ENCODE measurements at regions not wholly inside any gene's neighbourhood (a gene's known extent, or its start where the extent isn't known, plus 50 kb on each side); places are given as distances from the start of the nearest gene placed in this dataset.
A peak's percentile ranks its signal among the peaks of the same experiment; 100 is the strongest.

GRCh38 chr1:221203224-221204054 is 324.2 kb downstream of the HLX start:
- Histone ChIP-seq H3K9me3 (ENCODE audit: control extremely low read depth in 1 of 3, control insufficient read depth in 2 of 3, insufficient read depth in 1 of 3, low read length in 2 of 3) (no peaks in the 10 kb centered on the region), H3K79me2 (ENCODE audit: control insufficient read depth, insufficient read depth, low read length) (no peaks in the 10 kb centered on the region), H2AFZ (ENCODE audit: insufficient read depth, low read depth, low read length, poor library complexity, severe bottlenecking) (no peak overlapping the region), H3K4me3 (ENCODE audit: control extremely low read depth in 1 of 5, extremely low read depth in 1 of 5, insufficient read depth in 1 of 5, low read depth in 2 of 5, low read length in 4 of 5) (no peak overlapping the region), H3K4me2 (replicated peaks; ENCODE audit: low read depth, low read length, poor library complexity, severe bottlenecking) (no peak overlapping the region), H3K4me1 (ENCODE audit: control insufficient read depth in 2 of 2, insufficient read depth in 2 of 2, low read length in 2 of 2) (peaks cover 3% of the 10 kb centered on the region in 2 donors), H3K9ac (ENCODE audit: low read length) (no peak overlapping the region), H3K36me3 (replicated peaks in 1 of 2; ENCODE audit: control extremely low read depth in 1 of 2, control insufficient read depth in 1 of 2, extremely low read depth in 1 of 2, insufficient read depth in 2 of 2, low read length in 1 of 2) (no peaks in the 10 kb centered on the region), H3K27ac (ENCODE audit: low read length in 2 of 2) (no peak overlapping the region), H3K27me3 (replicated peaks in 1 of 4; ENCODE audit: control extremely low read depth in 1 of 4, control insufficient read depth in 3 of 4, insufficient read depth in 4 of 4, low read length in 3 of 4) (peaks cover 0 to 4% (median 2%) of the 10 kb centered on the region in 4 experiments), H4K20me1 (ENCODE audit: control insufficient read depth, insufficient read depth, low read length, poor library complexity, severe bottlenecking) (no peaks in the 10 kb centered on the region)
- DNase-seq (peak; percentile 82), ATAC-seq (ENCODE audit: low read depth) (peak; percentile 66)
- CTCF ChIA-PET = interaction anchor here (0.7 to 10.2 kb wide), 52 partner anchors 11 to 1253 kb away, joined by 3 to 259 read pairs (median 4); partner anchors contain the start of genes DUSP10 and HLX
- Mint-ChIP-seq H3K4me3 (no peak overlapping the region), H3K27me3 (peaks cover 18% of the 10 kb centered on the region), H3K27ac (no peak overlapping the region), H3K9me3 (ENCODE audit: insufficient read depth) (no peaks in the 10 kb centered on the region), H3K4me1 (peaks cover 3% of the 10 kb centered on the region)
- no CpG with 5 or more reads among the region's 3 CpGs for WGBS (ENCODE audit: insufficient coverage)
- POLR2A ChIA-PET = interaction anchor here (1.0 kb wide), 1 partner anchor 328 kb away, joined by 3 read pairs; no protein-coding TSS in a partner anchor
- TF ChIP-seq, protein P1, sequence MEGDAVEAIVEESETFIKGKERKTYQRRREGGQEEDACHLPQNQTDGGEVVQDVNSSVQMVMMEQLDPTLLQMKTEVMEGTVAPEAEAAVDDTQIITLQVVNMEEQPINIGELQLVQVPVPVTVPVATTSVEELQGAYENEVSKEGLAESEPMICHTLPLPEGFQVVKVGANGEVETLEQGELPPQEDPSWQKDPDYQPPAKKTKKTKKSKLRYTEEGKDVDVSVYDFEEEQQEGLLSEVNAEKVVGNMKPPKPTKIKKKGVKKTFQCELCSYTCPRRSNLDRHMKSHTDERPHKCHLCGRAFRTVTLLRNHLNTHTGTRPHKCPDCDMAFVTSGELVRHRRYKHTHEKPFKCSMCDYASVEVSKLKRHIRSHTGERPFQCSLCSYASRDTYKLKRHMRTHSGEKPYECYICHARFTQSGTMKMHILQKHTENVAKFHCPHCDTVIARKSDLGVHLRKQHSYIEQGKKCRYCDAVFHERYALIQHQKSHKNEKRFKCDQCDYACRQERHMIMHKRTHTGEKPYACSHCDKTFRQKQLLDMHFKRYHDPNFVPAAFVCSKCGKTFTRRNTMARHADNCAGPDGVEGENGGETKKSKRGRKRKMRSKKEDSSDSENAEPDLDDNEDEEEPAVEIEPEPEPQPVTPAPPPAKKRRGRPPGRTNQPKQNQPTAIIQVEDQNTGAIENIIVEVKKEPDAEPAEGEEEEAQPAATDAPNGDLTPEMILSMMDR (IDR thresholded peaks at IDR 0.05) = peak; percentile 98
- TF ChIP-seq EZH2 (IDR thresholded peaks at IDR 0.05; ENCODE audit: borderline replicate concordance, insufficient read depth, low read depth, low read length, poor library complexity, severe bottlenecking) = no peak
- intact Hi-C loops (cut with micrococcal nuclease) = loop anchor here (1.0 to 5.0 kb wide), 5 partner anchors 36 to 393 kb away; no protein-coding TSS in a partner anchor

Measured in B cell (primary cell).